ENCODE measurements at regions not wholly inside any gene's neighbourhood (a gene's known extent, or its start where the extent isn't known, plus 50 kb on each side); places are given as distances from the start of the nearest gene placed in this dataset.

DNA sequence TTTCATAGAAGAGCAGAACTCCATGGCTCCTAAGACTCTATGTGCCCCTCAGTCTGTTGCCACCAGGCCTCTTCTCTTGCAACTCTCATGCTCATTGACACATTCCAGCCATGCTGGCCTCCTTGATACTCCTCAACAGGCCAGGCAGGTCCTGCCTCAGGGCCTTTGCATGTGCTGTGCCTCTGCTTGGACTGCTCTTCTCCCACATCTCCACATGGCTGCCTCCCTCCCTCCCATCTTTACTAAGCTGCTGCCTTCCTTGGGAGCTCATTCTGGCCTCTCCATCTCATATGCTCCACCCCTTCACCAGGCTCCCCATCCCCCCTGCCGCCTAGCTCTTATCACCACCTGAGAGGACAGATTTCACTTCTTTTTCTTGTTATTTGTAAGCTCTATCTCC, 103.8 kb upstream of the GPR26 start:
- FAIRE-seq = no peak

DNA sequence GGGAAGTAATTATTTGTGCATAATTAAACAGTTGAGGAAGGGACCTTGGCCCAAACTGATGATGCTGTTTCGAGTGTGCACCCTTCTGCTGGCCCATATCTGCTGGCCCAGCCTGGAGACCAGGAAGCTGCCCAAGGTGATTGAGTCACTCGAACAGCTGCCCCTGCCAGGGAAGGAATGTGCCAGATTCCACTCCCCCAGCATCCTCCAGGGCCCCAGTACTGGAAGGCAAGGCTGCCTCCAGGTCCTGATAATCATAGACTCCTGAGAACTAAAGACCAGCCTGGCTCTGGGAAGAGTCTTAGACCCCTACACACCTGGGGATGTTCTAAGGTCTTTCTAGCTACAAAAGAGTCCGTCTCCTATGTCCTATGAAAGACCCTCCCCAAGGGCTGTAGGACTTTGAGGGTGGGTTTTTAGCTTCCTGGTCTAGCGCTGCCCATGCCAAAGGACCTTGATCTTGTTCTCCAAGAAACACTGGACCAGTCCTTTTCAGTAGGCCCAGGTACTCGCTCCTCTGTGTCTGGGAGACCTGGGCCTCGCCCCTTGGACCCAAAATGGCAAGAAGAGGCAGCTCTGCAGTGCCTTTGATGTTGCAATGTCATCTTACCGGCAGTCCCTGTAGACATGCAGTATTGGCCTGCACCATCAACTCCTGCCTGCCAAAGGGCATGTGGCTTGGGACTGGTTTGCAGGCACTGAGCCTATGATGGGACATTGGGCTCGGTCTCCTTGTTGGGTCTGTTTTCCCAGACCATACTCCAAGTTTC, 103.2 kb upstream of the GPR26 start:
- FAIRE-seq = no peak

DNA sequence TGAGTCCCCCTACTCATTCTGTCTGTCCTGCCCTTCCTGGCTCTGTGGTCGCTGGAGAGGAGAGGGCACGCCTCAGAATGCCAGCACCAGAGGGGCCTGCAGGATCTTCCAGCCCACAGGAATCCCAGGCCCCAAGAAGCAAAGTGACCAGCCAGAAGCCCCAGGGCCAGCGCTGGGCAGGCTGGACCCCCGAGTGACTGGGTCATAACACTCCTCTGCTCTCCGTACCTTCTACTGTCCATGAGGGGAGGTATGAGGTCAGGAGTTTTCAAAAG, 102.6 kb upstream of the GPR26 start:
- no peak for FAIRE-seq

DNA sequence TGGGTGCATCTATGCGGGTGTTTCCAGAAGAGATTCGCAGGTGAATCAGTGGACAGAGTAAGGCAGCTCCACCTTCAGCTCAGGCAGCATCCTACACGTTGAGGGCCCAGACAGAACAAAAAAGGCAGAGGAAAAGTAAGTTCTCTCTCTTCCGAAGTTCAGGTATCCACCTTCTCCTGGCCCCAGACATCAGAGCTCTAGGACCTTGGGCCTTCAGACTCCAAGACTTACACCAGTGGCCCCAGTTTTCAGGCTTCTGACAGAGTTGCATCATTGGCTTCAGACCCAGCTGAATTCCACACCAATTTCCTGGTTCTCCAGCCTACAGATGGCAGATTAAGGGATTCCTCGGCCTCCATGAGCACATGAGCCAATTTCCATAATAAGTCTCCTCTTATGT, 102.2 kb upstream of the GPR26 start:
- no peak for FAIRE-seq

DNA sequence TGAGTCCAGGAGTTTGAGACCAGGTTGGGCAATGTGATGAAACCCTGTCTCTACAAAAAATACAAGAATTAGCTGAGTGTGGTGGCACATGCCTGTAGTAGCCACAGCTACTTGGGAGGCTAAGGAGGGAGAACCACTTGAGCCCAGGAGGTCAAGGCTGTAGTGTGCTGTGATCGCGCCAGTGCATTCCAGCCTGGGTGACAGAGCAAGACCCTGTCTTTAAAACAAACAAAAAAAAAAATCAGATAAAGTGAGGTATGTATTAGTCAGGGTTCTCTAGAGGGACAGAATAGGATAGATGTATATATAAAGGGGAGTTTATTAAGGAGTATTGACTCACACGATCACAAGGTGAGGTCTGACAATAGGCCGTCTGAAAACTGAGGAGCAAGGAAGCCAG, 101.5 kb upstream of the GPR26 start:
- no peak for FAIRE-seq

DNA sequence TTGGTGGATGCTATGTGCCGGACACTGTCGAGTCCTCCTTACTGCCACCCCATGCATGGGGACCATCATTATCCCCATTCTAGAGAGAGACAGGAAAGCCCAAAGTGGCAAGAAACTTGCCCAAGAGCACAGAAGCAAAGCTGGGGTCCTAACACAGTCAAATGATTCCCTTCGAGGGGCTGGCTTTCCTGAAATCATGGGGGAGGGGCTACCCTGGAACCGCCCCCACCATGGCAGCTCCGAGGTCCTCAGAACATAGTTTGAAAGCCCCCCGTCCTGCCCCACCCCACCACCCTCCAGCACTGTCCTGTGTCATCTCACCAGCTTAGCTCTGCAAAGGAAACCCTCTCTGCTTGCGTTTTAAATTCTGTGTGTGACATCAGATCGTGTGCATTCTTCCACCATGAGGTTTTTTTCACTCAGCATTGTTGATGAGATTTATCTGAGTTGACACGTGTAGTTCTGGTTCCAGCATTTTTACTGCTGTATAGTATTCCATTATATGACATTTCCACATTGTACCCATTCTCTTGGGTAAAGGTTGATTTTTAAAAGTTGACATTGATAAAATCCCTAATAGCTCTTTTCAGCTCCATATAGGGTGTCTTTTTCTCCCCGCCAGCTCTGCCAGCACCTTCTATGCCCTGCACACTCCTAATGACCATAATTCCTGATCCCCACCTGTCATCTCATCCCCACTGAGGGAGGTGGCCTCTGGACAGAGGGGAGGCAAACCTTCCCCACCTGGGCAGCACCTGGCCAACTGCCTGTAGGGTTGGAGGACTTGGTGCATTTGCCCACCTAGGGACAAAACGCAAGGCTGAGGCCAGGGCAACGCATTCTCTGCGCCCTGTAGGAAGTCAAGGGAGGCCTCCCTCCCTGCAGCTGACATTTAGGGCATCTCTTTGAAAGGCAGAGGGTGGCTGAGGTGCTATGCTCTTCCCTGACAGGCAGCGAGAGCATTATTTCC, 100.2 kb upstream of the GPR26 start:
- no peak for FAIRE-seq

DNA sequence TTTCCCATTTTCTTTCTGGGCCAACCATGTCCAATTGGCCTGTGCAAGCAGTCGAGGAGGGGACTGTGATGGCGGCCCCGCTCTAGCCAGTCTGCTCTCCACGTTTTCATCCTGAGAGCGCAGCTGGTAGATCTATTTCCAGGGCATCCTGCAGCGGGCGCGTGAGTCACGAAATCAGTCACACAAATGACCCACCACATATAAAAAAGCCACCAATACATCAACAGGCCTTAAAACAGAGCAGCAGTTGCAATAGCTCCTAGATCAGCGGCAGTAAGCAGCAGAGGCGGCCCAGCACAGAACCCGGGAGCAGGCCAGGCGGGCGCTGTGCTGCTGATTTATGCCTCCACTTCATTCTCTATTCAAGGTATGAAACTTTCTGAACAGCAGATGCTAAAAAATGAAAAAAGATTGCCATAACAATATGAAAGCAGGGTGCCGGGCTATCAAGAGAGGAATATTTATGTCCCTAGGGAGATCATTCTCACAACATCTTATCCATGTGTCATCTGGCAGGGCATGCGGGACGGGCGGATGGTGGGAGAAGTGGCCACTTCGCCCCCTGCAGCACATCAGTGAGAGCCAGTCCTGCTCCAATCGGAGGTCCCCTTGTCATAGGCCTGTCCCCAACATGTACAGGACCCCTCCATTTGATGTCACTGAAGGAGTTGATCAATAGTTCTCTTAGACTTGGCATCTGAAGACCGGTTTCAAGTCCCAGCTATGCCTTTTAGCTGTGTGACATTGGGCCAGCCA, 98.0 kb upstream of the GPR26 start:
- no peak for FAIRE-seq

DNA sequence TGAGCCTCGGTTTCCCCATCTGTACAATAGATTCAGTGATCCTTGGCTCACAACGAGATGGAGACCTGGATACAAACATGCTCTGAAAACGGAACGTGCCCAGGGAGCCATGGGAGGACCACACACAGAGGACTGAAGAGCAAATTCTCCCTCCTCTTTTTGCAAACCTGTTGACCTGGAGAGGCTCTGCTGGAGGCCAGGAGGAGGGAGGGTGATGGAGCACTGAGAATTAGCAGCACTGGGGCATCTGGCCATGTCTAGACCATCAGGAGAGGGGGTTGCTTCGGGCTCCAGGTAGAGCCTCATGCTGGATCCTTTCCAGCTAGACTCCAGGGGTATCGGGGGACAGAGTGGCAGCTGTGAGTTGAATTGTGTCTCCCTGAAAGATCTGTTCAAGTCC, 97.4 kb upstream of the GPR26 start:
- no peak for FAIRE-seq

DNA sequence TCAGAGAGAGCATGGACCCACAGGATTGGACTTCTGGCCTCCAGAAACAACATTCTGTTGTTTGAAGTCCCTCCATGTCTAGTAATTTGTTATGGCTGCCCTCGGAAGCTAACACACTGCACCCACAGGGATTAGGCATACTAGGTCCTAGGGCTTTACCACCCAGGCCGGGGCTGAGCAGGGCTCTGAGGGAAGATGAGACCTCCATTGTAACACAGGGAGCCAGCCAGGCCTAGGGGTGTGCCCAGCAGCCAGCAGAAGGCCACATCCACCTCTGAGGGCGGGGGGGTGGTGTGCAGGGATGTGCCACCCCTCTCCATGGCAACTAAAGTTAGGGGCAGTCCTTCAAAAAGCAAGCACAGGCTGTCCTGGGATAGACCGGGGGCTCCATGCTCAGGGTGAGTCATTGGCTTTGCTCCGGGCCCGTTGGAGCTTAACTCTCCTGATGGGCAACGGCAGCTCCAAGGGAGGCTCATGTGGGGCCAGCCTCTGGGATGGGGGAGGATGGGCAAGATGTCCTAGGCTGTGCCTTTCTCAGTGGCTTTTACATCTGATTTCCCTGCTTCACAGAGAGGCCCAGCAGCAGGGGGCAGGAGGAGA, 96.6 kb upstream of the GPR26 start:
- no peak for FAIRE-seq

DNA sequence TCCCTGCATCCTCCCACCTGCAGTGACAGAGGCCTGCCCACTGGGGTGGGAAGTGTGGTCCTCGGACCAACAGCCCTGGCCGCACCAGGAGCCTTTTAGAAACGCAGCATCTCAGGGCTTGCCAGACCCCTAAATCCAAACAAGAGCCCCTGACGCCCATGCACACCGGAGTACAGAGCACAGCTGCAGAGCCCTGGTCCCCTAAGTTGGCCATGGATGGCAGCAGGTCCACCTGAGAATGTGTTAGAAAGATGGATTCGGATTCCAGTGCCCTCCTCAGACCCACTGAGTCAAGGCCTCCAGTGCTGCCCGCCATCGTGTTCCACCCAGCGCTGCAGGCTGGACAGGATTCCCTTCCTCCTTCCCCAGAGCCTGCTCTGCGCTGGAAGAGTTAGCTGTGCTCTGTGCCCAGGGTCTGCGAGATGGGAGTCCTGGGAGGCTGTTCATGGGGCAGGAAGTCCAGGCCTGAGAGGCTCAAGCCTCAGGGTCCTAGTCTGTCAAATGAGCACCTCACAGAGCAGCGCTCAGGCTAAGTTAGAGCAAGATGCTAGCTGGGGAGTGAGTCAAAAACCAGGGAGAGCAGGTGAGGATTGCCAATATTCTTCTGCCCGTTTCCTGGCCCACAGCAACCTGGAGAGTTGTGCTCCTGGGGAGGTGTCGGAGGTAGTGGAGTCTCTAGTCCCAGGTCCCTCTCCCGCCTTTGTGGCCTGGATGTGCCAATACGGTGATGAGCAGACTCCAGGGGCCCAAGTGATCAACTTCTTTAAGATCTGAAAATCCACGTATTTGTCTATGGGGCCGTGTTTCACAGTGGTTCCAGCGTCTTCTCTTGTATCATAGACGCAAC, 95.9 kb upstream of the GPR26 start:
- FAIRE-seq = no peak

DNA sequence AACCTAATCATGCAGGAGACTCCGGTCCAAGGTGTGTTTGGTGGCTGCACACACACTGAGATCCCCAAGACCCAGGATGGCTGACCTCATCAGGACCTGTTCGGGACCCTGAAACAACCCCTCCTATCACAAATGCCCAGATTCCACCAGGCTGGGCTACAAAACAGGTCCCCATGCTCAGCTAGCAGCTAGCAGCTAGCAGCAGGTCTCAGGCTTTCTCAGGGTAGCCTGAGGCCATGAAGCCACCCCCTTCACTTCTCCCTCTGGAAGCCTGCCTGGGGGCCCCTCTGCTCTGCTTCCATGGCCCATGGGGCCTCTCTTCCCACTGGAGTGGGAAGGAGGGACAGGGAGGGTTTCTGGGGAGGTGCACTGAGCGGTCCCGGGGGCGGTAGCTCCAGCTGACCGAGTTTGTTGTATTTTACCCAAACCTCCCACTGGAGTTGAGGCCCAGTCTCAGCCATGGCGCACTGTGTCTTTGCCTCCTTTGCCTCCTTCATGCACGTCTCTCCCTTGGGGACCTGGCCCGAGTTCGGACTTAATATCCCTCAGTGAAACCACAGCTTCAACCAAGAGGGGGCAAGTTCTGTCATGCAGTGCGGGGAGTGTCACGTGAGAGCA, 95.1 kb upstream of the GPR26 start:
- FAIRE-seq = no peak

DNA sequence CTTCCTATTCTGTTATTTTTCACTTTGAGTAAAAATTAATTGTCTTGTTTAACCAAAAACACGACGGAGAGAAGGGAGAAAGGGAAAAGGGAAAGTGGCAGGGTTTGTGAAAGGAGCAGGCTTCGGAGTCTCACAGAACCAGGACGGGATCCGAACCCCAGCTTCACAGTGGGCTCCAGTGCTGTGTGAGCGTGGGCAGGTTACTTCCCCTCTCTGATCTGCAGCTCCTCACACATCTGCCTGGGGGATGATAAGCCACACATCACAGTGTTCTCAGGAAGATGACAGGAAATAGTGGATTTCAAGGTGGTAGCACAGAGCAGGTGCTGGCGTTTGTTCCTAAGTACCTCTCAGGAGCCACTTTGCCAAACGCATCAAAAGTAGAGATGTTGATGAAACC, 94.2 kb upstream of the GPR26 start:
- FAIRE-seq = no peak

DNA sequence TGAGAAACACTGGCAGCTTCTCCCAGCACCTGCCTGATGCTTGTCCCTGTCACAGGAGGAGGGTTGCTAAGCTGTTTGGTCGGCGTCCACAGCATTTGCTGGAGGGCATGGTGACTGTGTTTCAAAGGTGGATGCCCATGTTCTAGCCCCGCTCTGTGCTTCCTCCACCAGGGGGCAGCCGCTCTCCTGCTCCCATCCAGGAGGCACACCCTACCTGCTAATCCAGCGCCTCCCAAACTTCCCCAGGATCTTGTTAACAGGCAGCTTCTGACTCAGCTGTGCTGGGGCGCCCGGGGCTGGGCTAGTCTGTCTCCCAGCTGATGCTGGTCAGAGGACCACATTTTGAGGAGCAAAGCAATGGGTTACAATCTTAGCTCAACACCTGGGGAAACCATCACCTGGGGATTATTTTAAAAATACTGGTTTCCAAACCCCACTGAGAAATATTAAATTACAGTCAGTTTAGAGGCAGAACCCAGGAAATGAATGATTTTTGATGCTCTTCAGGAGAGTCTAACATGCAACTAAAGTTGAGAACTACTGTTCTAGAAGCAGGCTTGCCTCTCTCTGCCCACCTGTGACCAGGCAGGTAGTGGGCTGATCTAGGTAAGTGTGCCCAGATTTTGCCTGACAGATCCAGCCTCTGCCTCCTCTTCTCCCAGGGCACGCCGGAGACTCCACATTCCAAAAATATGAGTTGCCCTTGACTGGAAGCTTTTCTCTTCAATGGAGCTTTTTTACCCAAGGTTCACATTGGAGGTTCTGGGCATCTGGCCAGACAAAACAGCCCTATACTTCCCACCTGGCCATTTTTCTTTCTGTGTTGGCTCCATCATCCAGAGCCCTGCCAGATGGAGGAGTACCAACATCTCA, 92.7 kb upstream of the GPR26 start:
- no peak for FAIRE-seq

DNA sequence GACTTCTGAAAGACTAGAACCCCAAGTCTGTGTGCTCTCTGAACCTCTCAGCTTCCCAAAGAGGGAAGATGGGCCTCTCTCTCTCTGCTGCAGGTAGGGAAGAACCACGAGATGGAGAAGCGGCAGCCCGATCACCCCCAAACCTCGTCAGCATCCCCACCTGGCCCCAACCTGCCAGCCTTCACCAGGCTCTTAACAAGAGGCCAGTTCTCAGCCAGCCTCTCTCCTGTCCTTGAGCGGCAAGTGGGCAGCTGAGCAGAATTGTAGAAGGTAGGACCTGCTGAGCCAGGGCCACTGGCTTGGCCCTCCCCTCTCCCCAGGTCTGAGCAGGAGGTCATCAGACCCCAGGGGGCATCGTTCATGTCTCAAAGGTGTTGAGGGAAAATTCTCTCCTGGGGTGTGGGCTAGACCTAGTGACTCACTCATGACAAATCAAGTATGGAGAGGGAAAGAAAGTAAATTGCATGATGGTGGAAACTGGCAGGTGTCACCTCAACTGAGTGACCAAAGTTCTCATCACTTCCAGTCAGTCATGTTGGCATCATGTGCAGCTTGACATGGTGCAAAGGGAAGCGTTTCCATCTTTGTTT, 92.0 kb upstream of the GPR26 start:
- no peak for FAIRE-seq

DNA sequence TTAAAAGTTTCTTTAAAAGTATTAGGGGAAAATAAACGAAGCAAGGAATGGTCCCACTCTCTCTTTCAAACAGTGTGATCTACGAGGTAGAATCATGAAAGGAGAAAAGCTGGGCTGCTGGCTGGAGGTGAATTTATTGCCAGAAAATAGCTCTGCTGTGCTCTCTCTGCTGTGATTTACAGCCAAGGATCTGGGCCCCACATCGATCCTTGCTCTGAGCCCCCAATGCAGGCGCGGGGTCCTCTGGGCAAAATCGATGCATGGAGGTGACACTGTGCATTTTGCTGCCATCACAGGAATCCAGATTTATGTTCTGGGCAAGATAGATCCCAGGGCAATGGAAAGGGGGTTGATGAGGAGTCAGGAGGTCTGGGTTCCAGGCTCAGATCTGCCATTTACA, 91.0 kb upstream of the GPR26 start:
- no peak for FAIRE-seq

DNA sequence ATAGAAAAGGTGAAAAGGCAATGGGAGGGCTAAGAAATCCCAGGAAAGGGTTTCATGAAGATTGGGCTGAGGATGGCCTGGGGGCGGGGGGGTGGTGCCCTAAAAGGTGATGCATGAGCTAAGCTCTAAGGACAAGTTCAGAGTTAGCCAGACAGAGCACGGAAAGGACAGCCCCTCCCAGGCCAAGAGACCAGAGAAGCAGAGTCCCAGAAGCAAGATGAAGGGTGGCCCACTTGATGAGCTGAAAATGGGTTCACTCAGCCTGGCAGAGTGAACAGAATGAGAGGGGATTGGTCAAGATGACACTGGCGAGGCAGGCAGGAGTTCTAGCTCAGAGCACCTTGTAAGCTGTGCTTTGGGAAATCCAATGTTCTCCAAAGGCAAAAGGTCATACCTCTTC, 89.4 kb upstream of the GPR26 start:
- FAIRE-seq = no peak

DNA sequence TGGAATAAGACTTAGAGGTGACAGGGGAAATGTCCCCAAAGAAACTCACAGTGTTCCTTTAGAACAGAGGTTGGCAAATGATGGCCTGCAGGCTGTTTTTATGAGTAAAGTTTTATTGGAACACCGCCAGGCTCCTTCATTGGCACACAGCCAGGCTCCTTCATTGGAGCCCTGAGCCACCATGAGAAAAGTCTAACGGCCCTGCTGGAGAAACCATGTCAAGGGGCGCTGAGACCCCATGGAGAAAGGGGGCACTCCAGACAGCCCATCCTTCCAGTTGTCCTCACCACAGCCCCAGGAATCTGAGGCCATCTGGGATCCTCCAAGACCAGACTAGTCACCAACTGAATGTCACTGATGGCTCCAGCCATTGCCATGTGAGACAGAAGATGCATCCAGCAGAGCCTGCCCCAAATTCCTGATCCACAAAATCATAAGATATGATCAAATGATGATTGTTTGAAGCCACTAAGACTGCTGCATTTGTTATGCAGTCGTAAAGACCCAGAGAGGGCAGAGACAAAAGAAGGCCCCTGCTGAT, 88.2 kb upstream of the GPR26 start:
- FAIRE-seq = no peak

DNA sequence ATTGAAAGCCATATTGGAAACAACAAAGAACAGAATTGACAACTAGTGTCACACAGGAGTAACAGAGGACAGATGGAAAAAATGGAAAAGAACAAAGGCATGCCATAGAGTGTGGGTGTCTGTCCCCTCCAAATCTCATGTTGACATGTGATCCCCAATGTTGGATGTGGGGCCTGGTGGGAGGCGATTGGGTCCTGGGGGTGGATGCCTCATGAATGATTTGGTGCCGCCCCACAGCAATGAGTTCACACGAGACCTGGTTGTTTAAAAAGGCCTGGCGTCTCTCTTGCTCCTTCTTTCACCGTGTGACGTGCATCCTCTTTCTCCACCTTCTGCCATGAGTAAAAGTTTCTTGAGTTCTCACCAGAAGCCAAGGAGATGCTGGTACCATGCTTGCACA, 87.4 kb upstream of the GPR26 start:
- FAIRE-seq = no peak

DNA sequence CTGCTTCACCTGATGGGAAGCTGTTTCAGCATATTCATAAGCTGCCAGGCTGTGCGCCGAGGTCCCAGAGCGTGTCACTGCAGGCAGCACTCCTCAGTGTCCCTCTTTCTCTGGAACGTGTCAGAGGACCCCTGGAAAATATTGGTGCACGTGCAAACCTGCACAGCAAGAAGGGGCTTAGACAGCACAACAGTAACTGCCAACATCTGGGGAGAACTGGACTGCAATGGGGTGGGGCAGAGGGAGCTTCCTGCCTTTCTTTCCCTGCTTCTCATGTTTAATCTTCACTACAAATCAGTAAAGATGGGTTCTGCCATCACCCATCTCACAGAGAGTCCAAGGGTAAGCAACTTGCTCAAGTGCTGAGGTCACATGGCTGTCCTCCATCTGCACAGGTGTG, 86.5 kb upstream of the GPR26 start:
- FAIRE-seq = no peak

DNA sequence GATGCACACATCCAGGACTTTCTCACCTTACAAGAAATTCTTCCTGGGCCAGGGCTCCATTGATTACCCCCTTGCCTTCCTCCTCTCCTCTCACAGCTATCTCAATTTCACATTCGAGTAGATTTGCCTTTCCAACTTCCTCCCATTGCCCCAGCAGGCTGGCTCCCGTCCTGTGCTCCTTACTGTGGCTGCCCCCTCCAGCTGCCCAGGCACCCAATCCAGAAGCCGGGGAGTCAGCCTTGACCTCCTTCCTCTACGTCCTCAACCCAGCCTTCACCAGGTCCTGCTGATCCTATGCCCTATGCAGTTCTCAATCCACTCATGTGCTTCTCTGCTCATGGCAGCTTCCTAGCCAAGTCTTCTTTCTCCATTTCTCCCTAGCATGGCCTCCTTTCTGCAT, 85.7 kb upstream of the GPR26 start:
- FAIRE-seq = no peak
